Effector memory CD8-positive, alpha-beta T cell (primary cell): ENCODE measurements at regions not wholly inside any gene's neighbourhood (a gene's known extent, or its start where the extent isn't known, plus 50 kb on each side); places are given as distances from the start of the nearest gene placed in this dataset.
"Not testable (repeated sequence)": the region's sequence is repeated elsewhere in the genome, so short reads cannot be mapped to it uniquely, and the experiment has no call there.

Experiments used
- ATAC-seq: fragments of 150-1000 bp; cut with Tn5 transposase; replicated peaks from 2 replicates; pipeline ENCODE4 v1.10.0; 2021; ENCODE audit warnings: mild to moderate bottlenecking, moderate library complexity
- DNase-seq, 3 experiments: peaks; one replicate each; pipeline ENCODE4 v3.0.0; 2021
- H3K27ac Mint-ChIP-seq, 2 donors: one replicate each; pipeline ENCODE4 v1.8.0; 2022; ENCODE audit warnings: mild to moderate bottlenecking in 2 of 2, mixed read lengths in 2 of 2, moderate library complexity in 2 of 2
- H3K27me3 Mint-ChIP-seq, 2 donors: one replicate each; pipeline ENCODE4 v1.8.0; 2022; ENCODE audit warnings: mixed read lengths in 2 of 2
- H3K36me3 Mint-ChIP-seq: one replicate; pipeline ENCODE4 v1.8.0; 2022; ENCODE audit warnings: mild to moderate bottlenecking, moderate library complexity, mixed read lengths; ENCODE audit not compliant: insufficient read depth
- H3K4me1 Mint-ChIP-seq, 2 donors: one replicate each; pipeline ENCODE4 v1.8.0; 2022; ENCODE audit warnings: low read depth in 2 of 2, mixed read lengths in 2 of 2
- H3K4me3 Mint-ChIP-seq, 2 donors: one replicate each; pipeline ENCODE4 v1.8.0; 2022; ENCODE audit warnings: mild to moderate bottlenecking in 2 of 2, mixed read lengths in 2 of 2, moderate library complexity in 2 of 2
- H3K9me3 Mint-ChIP-seq, 2 donors: one replicate each; pipeline ENCODE4 v1.8.0; 2022; ENCODE audit warnings: mixed read lengths in 2 of 2

DNA sequence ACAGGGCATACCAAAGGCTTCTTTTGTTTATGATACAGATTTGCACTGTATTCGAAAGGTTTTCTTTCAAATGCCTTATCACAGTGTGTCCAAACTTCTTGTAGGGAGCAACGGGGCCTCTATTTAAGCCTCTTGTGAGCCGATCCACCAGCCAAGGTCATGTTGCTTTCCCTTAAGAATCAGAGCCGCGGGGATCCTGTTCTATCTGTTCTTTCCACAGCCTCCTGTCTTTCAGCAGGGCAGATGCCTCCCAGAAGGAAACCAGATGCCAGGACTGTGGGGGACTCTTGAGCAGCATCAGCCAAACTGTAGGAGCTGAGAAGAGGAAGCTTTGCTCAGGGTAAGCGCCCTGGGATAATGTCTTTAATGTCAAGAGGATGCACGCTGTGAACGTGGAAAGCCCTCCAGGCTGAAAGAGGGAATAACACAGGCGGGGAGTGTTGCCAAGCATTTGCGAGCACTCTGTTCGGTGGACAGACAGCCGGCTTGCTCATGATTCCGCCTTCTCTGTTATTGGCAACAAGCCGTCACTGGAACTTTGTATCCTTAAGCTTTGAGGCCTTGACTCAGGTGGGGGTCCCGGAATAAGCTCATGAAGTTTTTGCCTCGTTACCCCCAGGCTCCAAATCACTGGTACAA lies 279.8 kb upstream of the FRG1 start:
- Mint-ChIP-seq H3K27ac (no peak overlapping the region), H3K27me3 (no peaks in the 10 kb centered on the region), H3K9me3 (peaks cover 0 to 2% of the 10 kb centered on the region in 2 donors), H3K4me1 (no peaks in the 10 kb centered on the region), H3K36me3 (no peaks in the 10 kb centered on the region), H3K4me3 (no peak overlapping the region)
- ATAC-seq (no peak), DNase-seq (no peak)

DNA sequence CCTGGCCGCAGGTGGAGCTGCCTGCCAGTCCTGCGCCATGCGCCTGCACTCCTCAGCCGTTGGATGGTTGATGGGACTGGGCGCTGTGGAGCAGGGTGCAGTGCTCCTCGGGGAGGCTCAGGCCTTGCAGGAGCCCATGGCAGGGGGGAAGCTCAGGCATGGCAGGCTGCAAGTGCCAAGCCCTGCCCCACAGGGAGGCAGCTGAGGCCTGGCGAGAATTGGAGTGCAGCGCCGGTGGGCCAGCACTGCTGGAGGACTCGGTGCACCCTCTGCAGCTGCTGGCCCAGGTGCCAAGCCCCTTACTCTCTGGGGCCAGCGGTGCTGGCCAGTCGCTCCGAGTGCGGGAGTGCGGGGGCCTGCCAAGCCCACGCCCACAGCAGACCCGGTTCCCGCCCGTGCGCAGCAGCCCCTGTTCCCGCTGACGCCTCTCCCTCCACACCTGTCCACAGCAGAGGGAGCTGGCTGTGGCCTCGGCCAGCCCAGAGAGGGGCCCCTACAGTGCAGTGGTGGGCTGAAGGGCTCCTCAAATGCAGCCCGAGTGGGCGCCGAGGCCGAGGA lies 275.9 kb upstream of the FRG1 start:
- Mint-ChIP-seq H3K4me1 (peaks cover 0 to 2% of the 10 kb centered on the region in 2 donors), H3K27ac (no peak overlapping the region), H3K9me3 (peaks cover 0 to 4% of the 10 kb centered on the region in 2 donors), H3K27me3 (no peaks in the 10 kb centered on the region), H3K36me3 (no peaks in the 10 kb centered on the region), H3K4me3 (no peak overlapping the region)
- DNase-seq (no peak), ATAC-seq (no peak)

DNA sequence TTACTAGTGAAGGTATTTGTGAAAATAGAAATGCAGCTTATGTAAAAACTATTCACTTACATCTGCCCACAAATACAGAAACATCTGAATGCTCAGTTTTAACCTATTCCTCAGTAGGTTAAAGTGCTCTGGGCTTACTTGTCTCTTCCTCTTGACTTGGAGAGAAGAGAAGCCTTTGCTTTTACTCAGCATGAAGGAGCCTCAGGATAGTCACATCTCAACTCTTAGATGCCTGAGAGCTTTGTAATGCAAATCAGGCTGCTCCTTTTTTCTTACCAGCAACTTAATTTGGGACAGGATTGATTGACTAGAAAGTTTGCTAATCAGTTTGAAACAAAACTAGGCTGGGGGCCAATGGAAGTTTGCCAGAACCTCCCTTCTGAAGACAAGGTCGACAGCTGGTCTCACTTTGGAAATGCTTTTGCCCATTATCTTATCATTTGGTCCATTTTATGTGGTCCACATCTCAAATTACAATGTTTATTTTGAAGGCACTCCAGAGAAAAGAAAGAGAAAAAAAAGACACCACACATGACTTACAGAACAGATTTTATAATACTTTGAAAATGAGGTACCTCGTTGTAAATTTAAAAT lies 274.9 kb upstream of the FRG1 start:
- not testable (repeated sequence) for H3K4me1 Mint-ChIP-seq, H3K4me3 Mint-ChIP-seq, DNase-seq, H3K27ac Mint-ChIP-seq, ATAC-seq, H3K36me3 Mint-ChIP-seq, H3K27me3 Mint-ChIP-seq, H3K9me3 Mint-ChIP-seq

DNA sequence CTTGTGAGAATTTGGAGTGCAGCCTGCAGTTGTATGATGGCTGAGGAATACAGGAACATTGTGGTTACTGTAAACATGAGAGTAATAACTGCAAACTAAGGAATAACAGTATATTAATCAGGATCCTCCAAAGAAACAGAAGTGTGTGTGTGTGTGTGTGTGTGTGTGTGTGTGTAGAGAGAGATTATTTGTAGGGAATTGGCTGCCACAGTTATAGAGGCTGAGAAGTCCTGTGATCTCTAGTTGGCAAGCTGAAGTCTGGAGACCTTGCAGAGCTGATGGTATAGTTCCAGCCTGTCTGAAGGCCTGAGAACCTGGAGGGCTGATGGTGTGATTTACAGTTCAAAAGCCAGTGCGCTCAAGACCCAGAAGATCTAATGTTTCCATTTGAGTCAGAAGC lies 273.3 kb upstream of the FRG1 start:
- H3K4me1 Mint-ChIP-seq, H3K27ac Mint-ChIP-seq, H3K9me3 Mint-ChIP-seq, ATAC-seq, DNase-seq, H3K27me3 Mint-ChIP-seq, H3K36me3 Mint-ChIP-seq, H3K4me3 Mint-ChIP-seq: not testable (repeated sequence)

DNA sequence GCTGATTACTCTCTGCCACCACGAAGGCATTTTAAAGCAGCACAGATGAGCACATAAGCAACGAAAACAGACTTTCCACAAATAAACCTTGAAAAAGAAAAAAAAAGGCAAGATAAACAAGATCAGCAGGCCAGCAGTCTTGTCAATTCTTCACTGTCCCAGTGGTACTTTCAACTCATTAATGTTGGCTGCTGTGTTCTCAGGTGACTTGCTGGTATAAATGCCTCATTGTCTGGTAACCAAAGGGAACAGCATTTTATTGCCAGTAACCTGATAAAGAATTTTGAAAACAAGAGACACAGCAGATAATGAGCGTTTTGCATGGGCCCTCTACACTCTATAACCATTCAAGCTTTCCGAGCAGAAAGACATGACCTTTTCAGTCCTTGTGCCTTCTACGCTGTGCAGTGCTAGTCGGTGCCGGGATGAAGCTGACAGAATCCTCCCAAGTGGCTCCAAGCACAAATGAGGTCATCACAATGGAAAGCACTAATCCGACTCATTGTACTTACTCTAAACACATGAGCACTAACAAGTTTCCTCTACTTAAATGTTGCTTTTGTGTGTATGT lies 242.9 kb upstream of the FRG1 start:
- not testable (repeated sequence) for H3K27me3 Mint-ChIP-seq, H3K27ac Mint-ChIP-seq, H3K36me3 Mint-ChIP-seq, H3K9me3 Mint-ChIP-seq, H3K4me3 Mint-ChIP-seq, DNase-seq, ATAC-seq, H3K4me1 Mint-ChIP-seq

DNA sequence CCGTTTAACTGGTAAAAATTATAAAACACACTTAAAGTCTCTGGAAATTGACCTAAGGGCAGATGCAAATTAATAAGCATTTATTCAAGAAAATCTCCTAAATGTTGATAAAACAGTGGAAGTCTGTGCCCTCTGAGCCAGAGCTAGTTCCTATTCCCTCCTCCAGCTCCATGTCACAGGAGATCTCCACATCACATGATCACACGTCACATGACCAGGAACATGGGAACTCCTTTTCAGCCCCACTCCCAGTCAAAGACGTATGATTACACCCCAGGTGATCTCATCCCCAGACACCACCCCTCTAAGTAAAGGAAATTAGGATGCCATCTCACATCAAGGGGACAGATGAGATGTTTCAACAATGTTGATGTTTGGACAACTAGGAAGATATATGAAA lies 237.7 kb upstream of the FRG1 start:
- H3K36me3 Mint-ChIP-seq, DNase-seq, ATAC-seq, H3K27me3 Mint-ChIP-seq, H3K4me3 Mint-ChIP-seq, H3K27ac Mint-ChIP-seq, H3K4me1 Mint-ChIP-seq, H3K9me3 Mint-ChIP-seq: not testable (repeated sequence)

DNA sequence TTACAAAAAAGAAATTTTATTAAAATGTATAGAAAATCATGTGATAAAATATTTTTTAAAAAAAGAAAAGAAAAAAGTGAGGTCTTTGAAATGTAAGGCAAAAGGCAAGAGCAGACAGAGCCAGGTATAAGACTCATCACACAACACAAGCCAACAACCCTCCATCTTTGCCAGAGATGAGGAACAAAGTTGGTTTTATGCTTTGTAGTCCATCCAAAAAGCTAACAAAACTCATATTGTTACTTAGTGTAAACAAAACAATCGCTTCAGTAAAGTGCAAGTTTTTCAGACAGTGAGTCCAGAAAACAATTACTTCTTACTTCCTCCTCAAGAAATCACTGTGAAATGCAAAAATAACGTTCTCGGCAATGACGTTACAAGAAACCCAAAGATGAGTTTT lies 233.9 kb upstream of the FRG1 start:
- not testable (repeated sequence) for H3K36me3 Mint-ChIP-seq, H3K27me3 Mint-ChIP-seq, H3K27ac Mint-ChIP-seq, H3K4me3 Mint-ChIP-seq, DNase-seq, H3K4me1 Mint-ChIP-seq, ATAC-seq, H3K9me3 Mint-ChIP-seq

DNA sequence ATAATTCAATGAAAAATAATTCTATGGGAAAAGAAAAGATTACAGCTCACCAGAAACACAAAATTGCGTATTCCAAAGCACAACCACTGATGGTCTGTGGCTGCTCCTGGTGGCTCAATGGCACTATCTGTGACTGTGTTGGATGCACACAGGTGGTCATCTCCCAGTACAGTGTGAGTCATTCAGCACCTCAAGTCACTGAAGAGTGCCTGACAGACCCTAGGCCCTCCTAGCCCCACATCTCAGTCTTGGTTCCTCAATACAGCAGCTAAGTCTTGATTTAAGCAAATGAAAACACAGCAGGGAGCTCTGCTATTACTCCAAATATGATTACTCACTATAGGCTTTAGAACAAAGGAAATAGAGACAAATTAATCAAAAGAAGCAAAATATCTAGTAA lies 233.4 kb upstream of the FRG1 start:
- not testable (repeated sequence) for H3K27ac Mint-ChIP-seq, H3K36me3 Mint-ChIP-seq, ATAC-seq, H3K27me3 Mint-ChIP-seq, H3K9me3 Mint-ChIP-seq, H3K4me3 Mint-ChIP-seq, H3K4me1 Mint-ChIP-seq, DNase-seq

DNA sequence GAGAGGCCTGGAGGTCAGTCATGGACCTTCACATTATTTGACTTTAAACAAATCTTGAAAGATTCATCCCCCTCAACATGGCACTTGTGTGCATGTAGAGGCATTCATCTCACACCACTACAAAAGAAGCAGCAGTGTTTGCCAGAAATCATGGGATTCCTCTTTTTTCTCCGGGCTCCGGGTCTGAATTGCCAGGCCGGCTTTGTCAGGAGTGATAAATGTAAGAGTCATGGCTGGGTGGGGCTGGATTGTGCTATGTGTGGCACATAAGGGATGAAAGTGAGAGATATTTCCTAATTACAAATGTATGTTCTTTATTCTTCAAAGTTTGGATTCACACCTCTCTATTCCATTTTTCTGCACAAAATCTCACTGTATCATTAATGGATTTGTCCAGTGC lies 228.7 kb upstream of the FRG1 start:
- H3K27ac Mint-ChIP-seq, H3K4me1 Mint-ChIP-seq, H3K27me3 Mint-ChIP-seq, H3K4me3 Mint-ChIP-seq, H3K36me3 Mint-ChIP-seq, DNase-seq, H3K9me3 Mint-ChIP-seq, ATAC-seq: not testable (repeated sequence)

DNA sequence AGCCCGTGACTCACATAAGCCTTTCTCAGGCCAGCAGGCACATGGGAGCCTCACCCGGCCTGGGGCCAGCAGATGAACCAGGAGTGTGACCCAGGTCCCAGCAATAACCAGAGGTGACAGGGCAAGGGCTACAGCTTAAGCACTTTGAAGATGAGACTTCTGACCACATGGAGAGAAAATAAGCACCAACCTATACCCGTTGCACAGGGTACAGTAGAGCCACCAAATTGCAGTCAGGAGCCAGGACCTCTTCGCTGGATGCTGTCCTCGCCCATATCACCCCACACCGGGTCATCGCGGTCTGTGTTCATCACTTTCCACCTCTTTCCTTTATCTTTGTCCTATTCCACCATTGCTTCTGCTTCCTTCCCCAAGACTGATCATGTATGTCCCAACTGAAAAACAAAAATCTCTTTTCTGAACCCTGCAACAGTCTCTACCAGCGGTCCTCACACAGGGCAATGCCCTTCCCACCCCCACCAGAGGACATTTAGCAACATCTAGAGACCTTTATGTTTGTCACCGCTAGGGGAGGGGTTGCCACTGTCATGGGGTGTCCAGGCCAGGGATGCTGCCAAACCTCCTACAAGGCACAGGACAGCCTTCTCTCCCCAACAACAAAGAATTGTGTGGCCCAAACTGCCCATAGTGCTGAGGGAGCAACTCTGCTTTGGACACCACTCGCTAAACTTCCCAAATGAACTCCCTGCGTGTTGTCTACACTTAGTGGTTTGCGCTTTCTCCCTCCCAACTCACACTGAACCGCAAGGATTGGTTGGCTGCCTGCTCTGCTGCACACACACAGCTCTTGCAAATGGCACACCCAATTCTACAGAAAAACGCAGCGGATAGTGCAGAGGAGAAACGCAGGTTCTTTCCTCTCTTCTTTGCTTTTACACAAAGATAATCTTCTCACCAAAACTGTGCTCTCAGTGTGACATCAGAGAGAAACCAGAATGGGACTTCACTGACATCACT lies 219.4 kb upstream of the FRG1 start:
- not testable (repeated sequence) for ATAC-seq, H3K27me3 Mint-ChIP-seq, H3K4me3 Mint-ChIP-seq, H3K4me1 Mint-ChIP-seq, H3K27ac Mint-ChIP-seq, H3K36me3 Mint-ChIP-seq, DNase-seq
- H3K9me3 Mint-ChIP-seq, result peaks cover 1 to 13% of the 10 kb centered on the region in 2 donors

DNA sequence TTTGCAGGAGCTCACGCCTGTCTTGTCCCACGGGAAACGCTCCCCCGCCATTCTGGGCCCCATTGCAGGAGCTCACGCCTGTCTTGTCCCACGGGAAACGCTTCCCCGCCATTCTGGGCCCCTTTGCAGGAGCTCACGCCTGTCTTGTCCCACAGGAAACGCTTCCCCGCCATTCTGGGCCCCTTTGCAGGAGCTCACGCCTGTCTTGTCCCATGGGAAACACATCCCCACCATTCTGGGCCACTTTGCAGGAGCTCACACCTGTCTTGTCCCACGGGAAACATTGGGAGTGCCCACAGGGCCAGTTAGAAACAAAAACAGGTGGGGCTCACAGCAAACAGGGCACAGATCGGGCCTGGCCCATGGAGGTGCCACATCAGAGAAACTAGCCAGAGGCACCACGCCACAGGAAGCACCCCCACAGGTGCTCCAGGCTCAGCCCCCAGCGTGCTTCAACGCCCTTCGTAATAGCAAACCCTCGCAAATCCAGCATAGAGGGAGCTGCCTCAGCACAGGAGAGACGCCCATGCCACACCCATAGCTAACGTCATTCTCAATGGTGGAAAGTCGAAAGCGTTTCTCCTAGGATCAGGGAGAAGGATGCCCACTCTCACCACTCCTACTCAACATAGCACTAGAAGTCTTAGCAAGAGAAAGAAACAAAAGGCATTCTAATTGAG lies 218.2 kb upstream of the FRG1 start:
- H3K27ac Mint-ChIP-seq, result not testable (repeated sequence)
- peaks cover 1 to 13% of the 10 kb centered on the region in 2 donors for H3K9me3 Mint-ChIP-seq

DNA sequence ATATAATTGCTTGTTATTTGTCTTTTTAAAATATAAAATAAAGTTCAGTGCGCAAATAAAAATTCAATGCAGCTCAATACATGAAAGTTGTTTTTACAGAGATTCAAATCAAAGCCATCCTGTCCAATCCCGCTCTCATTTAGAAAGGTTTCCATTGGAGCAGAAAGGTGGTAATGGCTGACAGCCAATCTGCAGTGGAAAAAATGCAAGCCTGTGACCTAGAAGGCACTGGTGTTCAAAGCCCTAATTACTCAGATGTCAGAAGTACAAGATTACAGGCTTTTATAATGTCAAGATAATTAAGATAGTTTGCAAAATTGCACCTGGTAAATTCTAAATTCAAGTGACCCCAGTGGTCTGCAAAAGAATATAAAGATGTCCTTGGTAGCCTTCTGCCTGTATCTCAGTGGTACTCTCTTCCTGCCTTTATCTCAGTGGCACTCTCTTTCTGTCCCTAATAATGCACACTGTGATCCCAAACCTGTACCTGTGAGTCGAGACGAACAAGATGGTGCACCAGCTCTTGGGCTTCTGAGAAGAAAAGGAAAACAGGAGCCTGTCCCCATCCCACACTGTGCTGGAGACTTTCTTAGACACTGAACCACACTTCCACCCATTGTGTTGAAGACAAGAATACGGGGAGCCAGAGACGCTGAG lies 212.6 kb upstream of the FRG1 start:
- H3K4me3 Mint-ChIP-seq, H3K4me1 Mint-ChIP-seq, H3K27me3 Mint-ChIP-seq, ATAC-seq, H3K27ac Mint-ChIP-seq, H3K9me3 Mint-ChIP-seq, H3K36me3 Mint-ChIP-seq, DNase-seq: not testable (repeated sequence)

More for the DNA sequence above, 218.2 kb upstream of the FRG1 start:
- not testable (repeated sequence) for ATAC-seq, DNase-seq, H3K27me3 Mint-ChIP-seq, H3K36me3 Mint-ChIP-seq, H3K4me3 Mint-ChIP-seq, H3K4me1 Mint-ChIP-seq
